IMR-90 (cell line): ENCODE measurements at regions not wholly inside any gene's neighbourhood (a gene's known extent, or its start where the extent isn't known, plus 50 kb on each side); places are given as distances from the start of the nearest gene placed in this dataset.

Source experiments
- ATAC-seq: fragments of 200-7000 bp; cut with Tn5 transposase; 2 replicates; pipeline ENCODE4 v1.9.1; 2020; ENCODE audit warnings: low read depth, mild to moderate bottlenecking, moderate library complexity
- BruUV-seq: library from RNA; stranded (reverse); fragments of 400-500 nt; replicated peaks from 2 replicates; lab custom pipeline; 2021; lab: Mats Ljungman, UMichigan
- CTCF ChIA-PET: fragments of 300-600 bp; formaldehyde crosslinking; extraction: SDS; loops from one replicate; lab custom pipeline; 2021; ENCODE audit warnings: antibody characterized with exemption; lab: Yijun Ruan, JAX
- POLR2A ChIA-PET: fragments of 300-600 bp; sonication (Branson Sonifier 250); formaldehyde crosslinking; loops from one replicate; lab custom pipeline; 2022; ENCODE audit warnings: antibody characterized with exemption; ENCODE audit not compliant: unreplicated experiment; lab: Charles Lee
- DNase-seq: peaks from one replicate; pipeline ENCODE4 v3.0.0; 2013
- H2AFZ ChIP-seq: replicated peaks from 2 replicates; pipeline ENCODE3; 2013; ENCODE audit warnings: low read length, mild to moderate bottlenecking; ENCODE audit not compliant: poor library complexity
- H2AK5ac ChIP-seq: 2 replicates; pipeline ENCODE4 v1.6.1; 2013; ENCODE audit warnings: low read depth, low read length, inconsistent platforms
- H2AK9ac ChIP-seq: replicated peaks from 2 replicates; pipeline ENCODE3; 2013; ENCODE audit warnings: mild to moderate bottlenecking, low read depth, low read length, moderate library complexity; ENCODE audit not compliant: poor library complexity
- H2BK120ac ChIP-seq: 2 replicates; pipeline ENCODE4 v1.6.1; 2013; ENCODE audit warnings: low read depth, low read length, inconsistent platforms
- H2BK15ac ChIP-seq: 3 replicates; pipeline ENCODE4 v1.6.1; 2013; ENCODE audit warnings: low read depth, low read length, inconsistent platforms
- H2BK20ac ChIP-seq: 2 replicates; pipeline ENCODE4 v1.6.1; 2013; ENCODE audit warnings: low read depth, mild to moderate bottlenecking, inconsistent platforms, low read length, moderate library complexity
- H2BK5ac ChIP-seq: 2 replicates; pipeline ENCODE4 v1.6.1; 2013; ENCODE audit warnings: mild to moderate bottlenecking, low read depth, low read length, inconsistent platforms; ENCODE audit not compliant: poor library complexity, severe bottlenecking
- H3K14ac ChIP-seq: replicated peaks from 2 replicates; pipeline ENCODE4 v1.6.1; 2013; ENCODE audit warnings: low read depth, low read length, inconsistent platforms
- H3K18ac ChIP-seq: 2 replicates; pipeline ENCODE4 v1.6.1; 2013; ENCODE audit warnings: low read depth, low read length, control low read depth
- H3K23ac ChIP-seq: 2 replicates; pipeline ENCODE4 v1.6.1; 2013; ENCODE audit warnings: low read depth, low read length, inconsistent platforms
- H3K27ac ChIP-seq: 2 replicates; pipeline ENCODE4 v1.5.1; 2013; ENCODE audit warnings: mild to moderate bottlenecking, control low read depth, low read length; ENCODE audit not compliant: insufficient read depth
- H3K27me3 ChIP-seq: 2 replicates; pipeline ENCODE4 v1.6.1; 2013; ENCODE audit warnings: low read length; ENCODE audit not compliant: control insufficient read depth, insufficient read depth
- H3K36me3 ChIP-seq: 2 replicates; pipeline ENCODE4 v1.6.1; 2013; ENCODE audit warnings: low read length, mixed read lengths; ENCODE audit not compliant: control insufficient read depth, insufficient read depth
- H3K4ac ChIP-seq: 2 replicates; pipeline ENCODE4 v1.6.1; 2013; ENCODE audit warnings: low read depth, low read length, inconsistent platforms
- H3K4me1 ChIP-seq: 2 replicates; pipeline ENCODE4 v1.6.1; 2013; ENCODE audit warnings: low read length, mixed read lengths; ENCODE audit not compliant: control insufficient read depth, insufficient read depth
- H3K4me2 ChIP-seq: 2 replicates; pipeline ENCODE4 v1.6.1; 2013; ENCODE audit warnings: low read depth, mild to moderate bottlenecking, control low read depth, low read length, moderate library complexity
- H3K4me3 ChIP-seq: 2 replicates; pipeline ENCODE4 v1.5.1; 2013; ENCODE audit warnings: low read depth, mild to moderate bottlenecking, control low read depth, low read length, moderate library complexity; ENCODE audit not compliant: insufficient read depth
- H3K56ac ChIP-seq: 2 replicates; pipeline ENCODE4 v1.6.1; 2013; ENCODE audit warnings: low read length, inconsistent platforms; ENCODE audit not compliant: insufficient read depth; ENCODE audit errors: extremely low read depth
- H3K79me1 ChIP-seq, 2 experiments: 2 replicates each; pipeline ENCODE4 v1.6.1; 2013; ENCODE audit warnings: low read length in 2 of 2, inconsistent platforms in 1 of 2, low read depth in 1 of 2
- H3K9ac ChIP-seq: 2 replicates; pipeline ENCODE4 v1.6.1; 2013; ENCODE audit warnings: low read depth, low read length, control low read depth
- H3K9me1 ChIP-seq: 2 replicates; pipeline ENCODE4 v1.6.1; 2013; ENCODE audit warnings: low read length, inconsistent platforms; ENCODE audit not compliant: insufficient read depth
- H3K9me3 ChIP-seq: 2 replicates; pipeline ENCODE4 v1.6.1; 2013; ENCODE audit warnings: low read length; ENCODE audit not compliant: control insufficient read depth, insufficient read depth
- H4K20me1 ChIP-seq: 2 replicates; pipeline ENCODE4 v1.6.1; 2013; ENCODE audit warnings: low read length, inconsistent platforms; ENCODE audit not compliant: insufficient read depth
- H4K5ac ChIP-seq: 2 replicates; pipeline ENCODE4 v1.6.1; 2013; ENCODE audit warnings: mild to moderate bottlenecking, low read depth, low read length, control low read depth
- H4K8ac ChIP-seq, 2 experiments: 2 replicates each; pipeline ENCODE4 v1.6.1; 2013; ENCODE audit warnings: low read depth in 2 of 2, low read length in 2 of 2, control low read depth in 1 of 2, inconsistent platforms in 1 of 2
- H4K91ac ChIP-seq: 2 replicates; pipeline ENCODE4 v1.6.1; 2013; ENCODE audit warnings: low read depth, low read length, inconsistent platforms; ENCODE audit not compliant: insufficient read depth
- CEBPB ChIP-seq: IDR thresholded peaks from 2 replicates; pipeline ENCODE4 v1.6.1; 2012; ENCODE audit warnings: low read depth, low read length, improper control_type of control experiment
- CHD1 ChIP-seq: IDR thresholded peaks from 2 replicates; pipeline ENCODE4 v1.6.1; 2012; ENCODE audit warnings: low read depth, low read length, improper control_type of control experiment
- FOS ChIP-seq: fragments of 150-350 bp; IDR thresholded peaks from 2 replicates; pipeline ENCODE4 v1.6.1; 2016; ENCODE audit warnings: low read depth, low read length
- MAZ ChIP-seq: IDR thresholded peaks from 2 replicates; pipeline ENCODE4 v1.6.1; 2012; ENCODE audit warnings: low read depth, mild to moderate bottlenecking, low read length, improper control_type of control experiment, moderate library complexity, borderline replicate concordance
- MXI1 ChIP-seq: IDR thresholded peaks from 2 replicates; pipeline ENCODE4 v1.6.1; 2012; ENCODE audit warnings: low read depth, mild to moderate bottlenecking, low read length, moderate library complexity, borderline replicate concordance
- NFE2L2 ChIP-seq: fragments of 150-350 bp; IDR thresholded peaks from 2 replicates; pipeline ENCODE4 v1.6.1; 2016; ENCODE audit warnings: low read depth, mild to moderate bottlenecking, low read length
- POLR2A ChIP-seq: IDR thresholded peaks from 2 replicates; pipeline ENCODE4 v1.6.1; 2012; ENCODE audit warnings: mild to moderate bottlenecking, low read depth, low read length
- RAD21 ChIP-seq: IDR thresholded peaks from 2 replicates; pipeline ENCODE4 v1.6.1; 2012; ENCODE audit warnings: low read length, improper control_type of control experiment
- RCOR1 ChIP-seq: IDR thresholded peaks from 2 replicates; pipeline ENCODE4 v1.6.1; 2012; ENCODE audit warnings: mild to moderate bottlenecking, low read length, improper control_type of control experiment; ENCODE audit not compliant: insufficient replicate concordance
- RFX5 ChIP-seq: IDR thresholded peaks from 2 replicates; pipeline ENCODE4 v1.8.0; 2012; ENCODE audit warnings: low read depth, mild to moderate bottlenecking, low read length, moderate library complexity
- SMC3 ChIP-seq: fragments of 150-350 bp; IDR thresholded peaks from 2 replicates; pipeline ENCODE4 v1.6.1; 2016; ENCODE audit warnings: low read depth, mild to moderate bottlenecking, antibody characterized with exemption, low read length, moderate library complexity
- WGBS, 2 experiments: methylation state at CpG; one replicate each; pipeline versions ENCODE4 v1.1.5 to v1.1.7; 2013; ENCODE audit warnings: missing lambda C conversion rate in 2 of 2; ENCODE audit not compliant: insufficient read length in 1 of 2; ENCODE audit errors: extremely low coverage in 2 of 2; 5-methylcytosine and 5-hydroxymethylcytosine counted together
- dilution Hi-C: fragments of 300-500 bp; cut with HindIII; formaldehyde crosslinking; loops from one replicate; pipeline ENCODE4 v1.14.3; 2018; ENCODE audit warnings: low sequenced_read_pairs; ENCODE audit not compliant: unreplicated experiment
- in situ Hi-C: fragments of 300-500 bp; cut with MboI; formaldehyde crosslinking; loops from 3 replicates; pipeline ENCODE4 v1.14.3; 2019; ENCODE audit warnings: low sequenced_read_pairs, inconsistent platforms, mixed read lengths
- intact Hi-C: fragments of 100-400 bp; cut with micrococcal nuclease; formaldehyde crosslinking; loops from 2 replicates; pipeline ENCODE4 v1.10.0; 2022
- TF ChIP-seq, protein P1 (sequence below): conservative IDR thresholded peaks from 2 replicates; pipeline ENCODE4 v1.5.1; 2012; ENCODE audit warnings: mild to moderate bottlenecking, low read depth, low read length, improper control_type of control experiment
- TF ChIP-seq, protein P2 (sequence below): fragments of 150-350 bp; IDR thresholded peaks from 2 replicates; pipeline ENCODE4 v1.6.1; 2017; ENCODE audit warnings: mild to moderate bottlenecking, antibody characterized with exemption, low read length, low read depth

- H4K20me1 ChIP-seq = no peaks in the 10 kb centered on the region
- TF ChIP-seq, protein P1, sequence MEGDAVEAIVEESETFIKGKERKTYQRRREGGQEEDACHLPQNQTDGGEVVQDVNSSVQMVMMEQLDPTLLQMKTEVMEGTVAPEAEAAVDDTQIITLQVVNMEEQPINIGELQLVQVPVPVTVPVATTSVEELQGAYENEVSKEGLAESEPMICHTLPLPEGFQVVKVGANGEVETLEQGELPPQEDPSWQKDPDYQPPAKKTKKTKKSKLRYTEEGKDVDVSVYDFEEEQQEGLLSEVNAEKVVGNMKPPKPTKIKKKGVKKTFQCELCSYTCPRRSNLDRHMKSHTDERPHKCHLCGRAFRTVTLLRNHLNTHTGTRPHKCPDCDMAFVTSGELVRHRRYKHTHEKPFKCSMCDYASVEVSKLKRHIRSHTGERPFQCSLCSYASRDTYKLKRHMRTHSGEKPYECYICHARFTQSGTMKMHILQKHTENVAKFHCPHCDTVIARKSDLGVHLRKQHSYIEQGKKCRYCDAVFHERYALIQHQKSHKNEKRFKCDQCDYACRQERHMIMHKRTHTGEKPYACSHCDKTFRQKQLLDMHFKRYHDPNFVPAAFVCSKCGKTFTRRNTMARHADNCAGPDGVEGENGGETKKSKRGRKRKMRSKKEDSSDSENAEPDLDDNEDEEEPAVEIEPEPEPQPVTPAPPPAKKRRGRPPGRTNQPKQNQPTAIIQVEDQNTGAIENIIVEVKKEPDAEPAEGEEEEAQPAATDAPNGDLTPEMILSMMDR = no peak
- TF ChIP-seq FOS (no peak), SMC3 (no peak), RAD21 (no peak), CEBPB (no peak), MAZ (no peak), POLR2A (no peak), MXI1 (no peak), RFX5 (no peak), RCOR1 (no peak), NFE2L2 (no peak), CHD1 (no peak)
- TF ChIP-seq, protein P2, sequence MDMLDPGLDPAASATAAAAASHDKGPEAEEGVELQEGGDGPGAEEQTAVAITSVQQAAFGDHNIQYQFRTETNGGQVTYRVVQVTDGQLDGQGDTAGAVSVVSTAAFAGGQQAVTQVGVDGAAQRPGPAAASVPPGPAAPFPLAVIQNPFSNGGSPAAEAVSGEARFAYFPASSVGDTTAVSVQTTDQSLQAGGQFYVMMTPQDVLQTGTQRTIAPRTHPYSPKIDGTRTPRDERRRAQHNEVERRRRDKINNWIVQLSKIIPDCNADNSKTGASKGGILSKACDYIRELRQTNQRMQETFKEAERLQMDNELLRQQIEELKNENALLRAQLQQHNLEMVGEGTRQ = no peak
- no peak overlapping the region for H3K18ac ChIP-seq
- dilution Hi-C loops (no loop called here), in situ Hi-C loops (no loop called here), intact Hi-C loops (no loop called here)
- no peak overlapping the region for H2BK120ac ChIP-seq
- no peaks in the 10 kb centered on the region for H3K27me3 ChIP-seq
- no peak overlapping the region for H2AK5ac ChIP-seq
- no peak overlapping the region for H2BK15ac ChIP-seq
- no peaks in the 10 kb centered on the region for H3K79me1 ChIP-seq
- H3K4me2 ChIP-seq = no peak overlapping the region
- no peak overlapping the region for H2BK5ac ChIP-seq
- no peaks in the 10 kb centered on the region for H3K4me1 ChIP-seq
- no peak overlapping the region for H4K5ac ChIP-seq
- H3K9me1 ChIP-seq = no peaks in the 10 kb centered on the region
- H4K8ac ChIP-seq = no peak overlapping the region
- H3K36me3 ChIP-seq = no peaks in the 10 kb centered on the region
- no peak overlapping the region for H3K9ac ChIP-seq
- H3K23ac ChIP-seq = no peak overlapping the region
- H3K4ac ChIP-seq = no peak overlapping the region
- H2BK20ac ChIP-seq = no peak overlapping the region
- no peak overlapping the region for H4K91ac ChIP-seq
- H3K56ac ChIP-seq = no peak overlapping the region
- BruUV-seq = no TSS peak
- ChIA-PET CTCF (no interaction called here), POLR2A (no interaction called here)
- ATAC-seq (no peak), DNase-seq (no peak)
- no peak overlapping the region for H2AFZ ChIP-seq
- H3K9me3 ChIP-seq = peaks cover 6% of the 10 kb centered on the region
- no peak overlapping the region for H3K14ac ChIP-seq
- no peak overlapping the region for H3K27ac ChIP-seq
- H2AK9ac ChIP-seq = no peak overlapping the region
- no peak overlapping the region for H3K4me3 ChIP-seq
- no CpG with 5 or more reads among the region's 4 CpGs for WGBS, 2 experiments
Measured at GRCh38 chr21:19603011-19603593, 1199.5 kb upstream of the TMPRSS15 start.
